Stomach (tissue), 4 donors: ENCODE measurements at regions not wholly inside any gene's neighbourhood (a gene's known extent, or its start where the extent isn't known, plus 50 kb on each side); places are given as distances from the start of the nearest gene placed in this dataset.

Experiments
- EP300 ChIP-seq: sonication (generic); formaldehyde crosslinking; IDR thresholded peaks from one replicate; pipeline ENCODE4 v1.6.1; 2017; ENCODE audit warnings: antibody characterized with exemption
- POLR2A ChIP-seq, 4 donors: fragments of 450-650 bp; IDR thresholded peaks; one replicate each; pipeline ENCODE4 v1.6.1; 2016; ENCODE audit warnings: antibody characterized with exemption in 4 of 4, control low read depth in 2 of 4, mild to moderate bottlenecking in 1 of 4, moderate library complexity in 1 of 4
- POLR2AphosphoS5 ChIP-seq, 3 donors: sonication (generic); formaldehyde crosslinking; IDR thresholded peaks; one replicate each; pipeline ENCODE4 v1.6.1; 2016; ENCODE audit warnings: antibody characterized with exemption in 3 of 3
- TF ChIP-seq, protein P1 (sequence below), 7 experiments: fragments of 450-650 bp in 4 of 7; fragments of 200-600 bp in 3 of 7; sonication (generic) in 3 of 7; IDR thresholded peaks; one replicate each; pipeline ENCODE4 v1.5.1; 2016 to 2019; ENCODE audit warnings: antibody characterized with exemption in 7 of 7, control low read depth in 2 of 7, mild to moderate bottlenecking in 1 of 7

DNA sequence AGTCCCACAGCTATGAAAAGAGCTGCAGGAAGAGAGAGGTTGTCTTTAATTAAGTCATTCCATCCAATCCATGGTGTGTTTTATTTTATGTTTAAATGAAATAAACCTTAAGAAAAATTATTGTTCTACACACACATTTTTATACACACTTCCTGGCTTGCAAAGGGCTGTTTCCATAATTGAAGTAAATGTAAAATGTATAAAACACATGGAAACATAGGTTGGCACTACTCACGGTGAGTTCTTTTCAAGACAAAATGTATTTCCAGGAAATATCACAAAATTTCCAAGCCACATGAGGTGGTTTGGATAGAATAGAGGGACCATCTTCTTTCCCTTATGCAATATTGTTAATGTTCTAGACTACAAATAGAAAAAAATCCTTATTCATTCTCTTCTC lies 426.8 kb upstream of the USP24 start:
- TF ChIP-seq, protein P1, sequence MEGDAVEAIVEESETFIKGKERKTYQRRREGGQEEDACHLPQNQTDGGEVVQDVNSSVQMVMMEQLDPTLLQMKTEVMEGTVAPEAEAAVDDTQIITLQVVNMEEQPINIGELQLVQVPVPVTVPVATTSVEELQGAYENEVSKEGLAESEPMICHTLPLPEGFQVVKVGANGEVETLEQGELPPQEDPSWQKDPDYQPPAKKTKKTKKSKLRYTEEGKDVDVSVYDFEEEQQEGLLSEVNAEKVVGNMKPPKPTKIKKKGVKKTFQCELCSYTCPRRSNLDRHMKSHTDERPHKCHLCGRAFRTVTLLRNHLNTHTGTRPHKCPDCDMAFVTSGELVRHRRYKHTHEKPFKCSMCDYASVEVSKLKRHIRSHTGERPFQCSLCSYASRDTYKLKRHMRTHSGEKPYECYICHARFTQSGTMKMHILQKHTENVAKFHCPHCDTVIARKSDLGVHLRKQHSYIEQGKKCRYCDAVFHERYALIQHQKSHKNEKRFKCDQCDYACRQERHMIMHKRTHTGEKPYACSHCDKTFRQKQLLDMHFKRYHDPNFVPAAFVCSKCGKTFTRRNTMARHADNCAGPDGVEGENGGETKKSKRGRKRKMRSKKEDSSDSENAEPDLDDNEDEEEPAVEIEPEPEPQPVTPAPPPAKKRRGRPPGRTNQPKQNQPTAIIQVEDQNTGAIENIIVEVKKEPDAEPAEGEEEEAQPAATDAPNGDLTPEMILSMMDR (IDR thresholded peaks at IDR 0.05): no peak
- TF ChIP-seq POLR2A (IDR thresholded peaks at IDR 0.05) (no peak), POLR2AphosphoS5 (IDR thresholded peaks at IDR 0.05) (no peak), EP300 (no peak)
